Neural cell (in vitro differentiated cells): ENCODE measurements at regions not wholly inside any gene's neighbourhood (a gene's known extent, or its start where the extent isn't known, plus 50 kb on each side); places are given as distances from the start of the nearest gene placed in this dataset.

ENCODE experiments used
- EZH2 ChIP-seq: fragments of 200-600, 300-800 bp; shearing (Covaris generic), sonication (generic); IDR thresholded peaks from 2 replicates; pipeline ENCODE4 v1.6.1; 2014; ENCODE audit warnings: antibody characterized with exemption, low read length, borderline replicate concordance, mild to moderate bottlenecking; ENCODE audit not compliant: insufficient read depth, poor library complexity, severe bottlenecking
- POLR2AphosphoS5 ChIP-seq: IDR thresholded peaks from 2 replicates; pipeline ENCODE4 v1.6.1; 2012
- TF ChIP-seq, protein P1 (sequence below): fragments of 450-650 bp; IDR thresholded peaks from 2 replicates; pipeline ENCODE4 v1.5.1; 2014; ENCODE audit warnings: antibody characterized with exemption, mild to moderate bottlenecking, moderate library complexity; ENCODE audit not compliant: poor library complexity, severe bottlenecking

DNA sequence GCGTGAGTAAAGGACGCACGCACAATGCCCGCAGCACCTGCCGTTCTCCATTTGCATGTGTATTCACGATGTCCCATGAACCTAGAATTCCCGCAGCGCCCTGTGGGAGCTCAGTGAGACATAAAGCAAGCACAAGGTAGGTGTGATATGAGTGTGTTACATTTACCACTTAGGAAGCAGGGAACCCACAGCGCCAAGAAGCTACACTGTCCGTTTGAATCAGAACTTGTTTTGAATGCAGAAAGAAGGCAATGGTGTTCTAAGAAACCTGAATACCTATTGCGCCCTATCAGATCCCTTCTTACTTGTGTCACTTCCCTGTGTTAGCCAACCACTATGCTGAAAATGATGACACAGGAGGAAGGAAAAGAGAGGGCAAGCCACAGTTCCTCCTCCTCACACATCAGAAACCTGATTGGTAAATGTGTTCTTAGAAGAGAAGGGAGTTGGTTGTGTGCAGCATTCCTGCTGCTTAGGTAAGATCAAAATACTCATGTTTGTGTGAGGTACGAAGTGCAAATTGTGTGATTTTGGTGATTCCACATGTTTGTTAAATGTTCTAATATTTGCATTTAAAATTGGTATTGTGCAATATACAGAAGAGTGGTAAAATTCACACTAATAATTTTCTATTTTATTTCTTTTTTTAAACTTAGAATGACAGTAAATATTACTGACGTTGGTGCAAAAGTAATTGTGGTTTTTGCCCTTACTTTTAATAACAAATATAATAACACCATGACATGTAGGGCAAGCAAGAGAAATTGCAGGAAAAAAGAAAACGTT lies 185.4 kb downstream of the SEC23IP start:
- TF ChIP-seq, protein P1, sequence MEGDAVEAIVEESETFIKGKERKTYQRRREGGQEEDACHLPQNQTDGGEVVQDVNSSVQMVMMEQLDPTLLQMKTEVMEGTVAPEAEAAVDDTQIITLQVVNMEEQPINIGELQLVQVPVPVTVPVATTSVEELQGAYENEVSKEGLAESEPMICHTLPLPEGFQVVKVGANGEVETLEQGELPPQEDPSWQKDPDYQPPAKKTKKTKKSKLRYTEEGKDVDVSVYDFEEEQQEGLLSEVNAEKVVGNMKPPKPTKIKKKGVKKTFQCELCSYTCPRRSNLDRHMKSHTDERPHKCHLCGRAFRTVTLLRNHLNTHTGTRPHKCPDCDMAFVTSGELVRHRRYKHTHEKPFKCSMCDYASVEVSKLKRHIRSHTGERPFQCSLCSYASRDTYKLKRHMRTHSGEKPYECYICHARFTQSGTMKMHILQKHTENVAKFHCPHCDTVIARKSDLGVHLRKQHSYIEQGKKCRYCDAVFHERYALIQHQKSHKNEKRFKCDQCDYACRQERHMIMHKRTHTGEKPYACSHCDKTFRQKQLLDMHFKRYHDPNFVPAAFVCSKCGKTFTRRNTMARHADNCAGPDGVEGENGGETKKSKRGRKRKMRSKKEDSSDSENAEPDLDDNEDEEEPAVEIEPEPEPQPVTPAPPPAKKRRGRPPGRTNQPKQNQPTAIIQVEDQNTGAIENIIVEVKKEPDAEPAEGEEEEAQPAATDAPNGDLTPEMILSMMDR, result no peak
- TF ChIP-seq EZH2, result no peak
- no peak for TF ChIP-seq POLR2AphosphoS5
